GM12872 (cell line): ENCODE measurements at regions not wholly inside any gene's neighbourhood (a gene's known extent, or its start where the extent isn't known, plus 50 kb on each side); places are given as distances from the start of the nearest gene placed in this dataset.

Experiments
- TF ChIP-seq, protein P1 (sequence below): IDR thresholded peaks from 3 replicates; pipeline ENCODE4 v1.5.1; 2011; ENCODE audit warnings: low read depth, mild to moderate bottlenecking, low read length, moderate library complexity; ENCODE audit not compliant: insufficient read depth

DNA sequence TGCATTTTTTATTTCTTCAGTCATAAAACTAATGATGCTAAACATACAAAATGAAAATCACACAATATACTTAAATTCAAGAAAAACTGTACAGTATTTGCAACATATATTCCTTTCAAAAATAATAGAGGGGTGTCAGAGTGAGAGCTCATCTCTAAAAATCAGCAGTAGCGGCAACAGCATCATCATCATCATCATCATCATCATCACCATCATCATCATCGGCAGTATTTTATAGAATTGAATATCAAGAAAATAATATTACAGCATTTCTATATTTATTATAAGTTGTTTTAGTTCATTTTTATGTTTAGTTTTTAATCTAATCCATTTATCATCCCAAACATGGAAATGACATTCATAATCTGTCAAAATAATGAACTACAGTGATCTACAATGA, 67.4 kb upstream of the PPP1R3A start:
- TF ChIP-seq, protein P1, sequence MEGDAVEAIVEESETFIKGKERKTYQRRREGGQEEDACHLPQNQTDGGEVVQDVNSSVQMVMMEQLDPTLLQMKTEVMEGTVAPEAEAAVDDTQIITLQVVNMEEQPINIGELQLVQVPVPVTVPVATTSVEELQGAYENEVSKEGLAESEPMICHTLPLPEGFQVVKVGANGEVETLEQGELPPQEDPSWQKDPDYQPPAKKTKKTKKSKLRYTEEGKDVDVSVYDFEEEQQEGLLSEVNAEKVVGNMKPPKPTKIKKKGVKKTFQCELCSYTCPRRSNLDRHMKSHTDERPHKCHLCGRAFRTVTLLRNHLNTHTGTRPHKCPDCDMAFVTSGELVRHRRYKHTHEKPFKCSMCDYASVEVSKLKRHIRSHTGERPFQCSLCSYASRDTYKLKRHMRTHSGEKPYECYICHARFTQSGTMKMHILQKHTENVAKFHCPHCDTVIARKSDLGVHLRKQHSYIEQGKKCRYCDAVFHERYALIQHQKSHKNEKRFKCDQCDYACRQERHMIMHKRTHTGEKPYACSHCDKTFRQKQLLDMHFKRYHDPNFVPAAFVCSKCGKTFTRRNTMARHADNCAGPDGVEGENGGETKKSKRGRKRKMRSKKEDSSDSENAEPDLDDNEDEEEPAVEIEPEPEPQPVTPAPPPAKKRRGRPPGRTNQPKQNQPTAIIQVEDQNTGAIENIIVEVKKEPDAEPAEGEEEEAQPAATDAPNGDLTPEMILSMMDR = no peak

DNA sequence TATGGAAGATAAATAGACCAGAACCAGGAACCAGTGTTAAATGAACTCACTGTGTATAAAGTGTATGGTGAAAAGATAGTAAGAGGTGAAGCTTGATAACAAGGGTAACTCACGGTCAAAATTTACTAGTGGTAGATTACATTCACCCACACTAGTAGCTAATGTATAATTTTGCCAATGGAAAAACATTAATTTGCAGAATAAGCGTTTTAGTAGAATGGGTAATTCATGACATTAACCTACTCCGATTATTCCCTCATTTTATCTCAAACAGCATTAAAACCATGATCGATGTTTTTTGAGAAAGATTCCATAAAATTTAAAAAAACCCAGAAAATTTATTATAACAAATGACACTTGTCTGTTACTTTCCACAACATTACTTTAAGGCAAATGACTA, 57.7 kb upstream of the PPP1R3A start:
- TF ChIP-seq, protein P1 = no peak

DNA sequence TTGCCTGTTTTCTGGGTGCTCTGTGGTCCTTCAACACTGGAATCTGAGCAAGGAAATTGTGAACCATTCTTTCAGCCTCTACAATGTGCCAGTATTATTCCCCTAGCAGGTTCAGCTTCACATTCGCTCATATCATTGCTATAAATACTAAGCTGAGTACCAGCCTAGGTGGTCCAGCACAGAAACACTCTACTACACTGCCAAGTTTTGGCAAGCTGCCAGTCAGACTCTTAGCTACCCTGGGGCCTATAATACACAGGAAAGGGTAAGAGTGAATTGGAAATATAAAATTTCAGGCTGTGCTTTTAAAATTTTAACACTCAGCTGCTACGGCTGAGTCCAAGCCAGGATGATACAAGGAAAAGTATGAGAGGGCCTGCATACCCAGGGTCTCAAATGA, 49.9 kb upstream of the PPP1R3A start:
- TF ChIP-seq, protein P1 = no peak
